ENCODE measurements at regions not wholly inside any gene's neighbourhood (a gene's known extent, or its start where the extent isn't known, plus 50 kb on each side); places are given as distances from the start of the nearest gene placed in this dataset.

DNA sequence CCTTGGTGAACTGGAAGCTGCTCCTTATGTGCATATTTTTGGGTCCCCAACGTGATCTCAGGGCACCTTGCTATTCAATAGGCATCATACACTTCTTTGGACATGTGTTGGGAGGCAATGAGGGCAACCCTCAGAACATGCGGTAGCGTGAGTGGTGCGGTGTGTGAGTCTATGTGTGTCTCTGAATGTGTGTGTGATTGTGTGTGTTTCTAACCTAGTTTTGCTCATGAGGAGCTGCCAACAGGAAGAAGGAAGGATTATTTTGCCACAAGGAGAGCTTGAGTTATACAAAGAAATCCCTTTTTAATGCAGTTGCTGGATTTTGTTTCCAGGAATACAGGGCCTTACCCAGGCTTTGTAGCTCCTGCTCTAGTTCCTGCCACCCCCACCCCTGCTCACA lies 75.8 kb upstream of the ITGA6 start:
- TF ChIP-seq EZH2 (IDR thresholded peaks at IDR 0.05; ENCODE audit: insufficient read depth, poor library complexity, severe bottlenecking) (no peak), EZH2phosphoT487 (IDR thresholded peaks at IDR 0.05; ENCODE audit: insufficient read depth, low read depth) (no peak)

Measured in GM23248 (cell line).